ENCODE measurements at regions not wholly inside any gene's neighbourhood (a gene's known extent, or its start where the extent isn't known, plus 50 kb on each side); places are given as distances from the start of the nearest gene placed in this dataset.

GRCh38 chr6:166864333-166864732, 92.0 kb downstream of the RNASET2 start:
- Histone ChIP-seq H3K27ac (no peak overlapping the region), H3K4me1 (peaks cover 16% of the 10 kb centered on the region), H3K9me3 (no peaks in the 10 kb centered on the region), H3K36me3 (no peaks in the 10 kb centered on the region), H3K4me3 (no peak overlapping the region), H3K27me3 (peaks cover 29% of the 10 kb centered on the region)
- 63% methylated on average over 1 of the region's 1 CpG for WGBS
- TF ChIP-seq POLR2A (IDR thresholded peaks at IDR 0.05) = no peak
- TF ChIP-seq EP300 (IDR thresholded peaks at IDR 0.05) = no peak
- no peak for TF ChIP-seq CTCF (IDR thresholded peaks at IDR 0.05)
- TF ChIP-seq POLR2AphosphoS5 (IDR thresholded peaks at IDR 0.05) = no peak
- no peak for DNase-seq (ENCODE audit: low spot score in 2 of 2)

- peaks cover 16% of the 10 kb centered on the region for H3K4me1 ChIP-seq
- H3K9me3 ChIP-seq = no peaks in the 10 kb centered on the region
- DNase-seq (ENCODE audit: low spot score in 2 of 2) = no peak
- H3K4me3 ChIP-seq = peak overlapping the region; percentile 66
- TF ChIP-seq POLR2AphosphoS5 (IDR thresholded peaks at IDR 0.05) = no peak
- TF ChIP-seq EP300 (IDR thresholded peaks at IDR 0.05) = no peak
- TF ChIP-seq POLR2A (IDR thresholded peaks at IDR 0.05) = no peak
- TF ChIP-seq CTCF (IDR thresholded peaks at IDR 0.05) = no peak
- H3K36me3 ChIP-seq = no peaks in the 10 kb centered on the region
- H3K27me3 ChIP-seq = peaks cover 39% of the 10 kb centered on the region
- no peak overlapping the region for H3K27ac ChIP-seq
- 29% methylated on average over 12 of the region's 21 CpGs for WGBS
Observed at GRCh38 chr6:166862978-166863530, 93.3 kb downstream of the RNASET2 start.

GRCh38 chr6:166862287-166862977, 93.9 kb downstream of the RNASET2 start:
- TF ChIP-seq POLR2AphosphoS5 (IDR thresholded peaks at IDR 0.05) (no peak), POLR2A (IDR thresholded peaks at IDR 0.05) (no peak), EP300 (IDR thresholded peaks at IDR 0.05) (no peak), CTCF (IDR thresholded peaks at IDR 0.05) (no peak)
- Histone ChIP-seq H3K4me1 (peaks cover 16% of the 10 kb centered on the region), H3K27me3 (peaks cover 39% of the 10 kb centered on the region), H3K36me3 (no peaks in the 10 kb centered on the region), H3K4me3 (peak overlapping the region; percentile 66), H3K27ac (no peak overlapping the region), H3K9me3 (no peaks in the 10 kb centered on the region)
- 1% methylated on average over 16 of the region's 56 CpGs for WGBS
- DNase-seq (ENCODE audit: low spot score in 2 of 2) = no peak

DNA sequence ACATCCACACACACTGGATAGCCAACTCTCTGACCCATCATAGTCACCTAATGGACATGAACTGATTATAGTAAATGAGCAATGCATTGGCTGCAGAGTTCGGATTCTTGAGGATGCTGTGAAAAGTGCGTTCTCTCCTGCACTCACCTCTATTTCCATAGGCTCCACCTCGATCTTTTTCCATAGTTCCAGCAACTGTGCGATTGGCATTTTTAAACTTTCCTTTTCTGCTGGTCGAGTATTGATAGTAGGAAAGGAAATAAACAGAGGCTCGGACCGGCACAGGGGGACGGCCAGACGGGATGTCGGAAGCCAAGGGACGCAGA, 94.4 kb downstream of the RNASET2 start:
- peak overlapping the region; percentile 66 for H3K4me3 ChIP-seq
- peaks cover 39% of the 10 kb centered on the region for H3K27me3 ChIP-seq
- DNase-seq (ENCODE audit: low spot score in 2 of 2) = no peak
- no peaks in the 10 kb centered on the region for H3K9me3 ChIP-seq
- H3K4me1 ChIP-seq = peaks cover 16% of the 10 kb centered on the region
- H3K36me3 ChIP-seq = no peaks in the 10 kb centered on the region
- TF ChIP-seq POLR2A (IDR thresholded peaks at IDR 0.05) (no peak), CTCF (IDR thresholded peaks at IDR 0.05) (no peak), EP300 (IDR thresholded peaks at IDR 0.05) (no peak), POLR2AphosphoS5 (IDR thresholded peaks at IDR 0.05) (no peak)
- no peak overlapping the region for H3K27ac ChIP-seq
- WGBS = 3% methylated on average over 11 of the region's 11 CpGs

GRCh38 chr6:166861304-166861703, 95.0 kb downstream of the RNASET2 start:
- Histone ChIP-seq H3K4me3 (no peak overlapping the region), H3K4me1 (peaks cover 16% of the 10 kb centered on the region), H3K27me3 (peaks cover 39% of the 10 kb centered on the region), H3K36me3 (no peaks in the 10 kb centered on the region), H3K27ac (no peak overlapping the region), H3K9me3 (no peaks in the 10 kb centered on the region)
- 68% methylated on average over 5 of the region's 5 CpGs for WGBS
- TF ChIP-seq POLR2A (IDR thresholded peaks at IDR 0.05) (no peak), EP300 (IDR thresholded peaks at IDR 0.05) (no peak), POLR2AphosphoS5 (IDR thresholded peaks at IDR 0.05) (no peak), CTCF (IDR thresholded peaks at IDR 0.05) (no peak)
- no peak for DNase-seq (ENCODE audit: low spot score in 2 of 2)
